AG08396 (cell line): ENCODE measurements at regions not wholly inside any gene's neighbourhood (a gene's known extent, or its start where the extent isn't known, plus 50 kb on each side); places are given as distances from the start of the nearest gene placed in this dataset.
"Not testable (repeated sequence)": the region's sequence is repeated elsewhere in the genome, so short reads cannot be mapped to it uniquely, and the experiment has no call there.

Source experiments
- DNase-seq: peaks from one replicate; pipeline ENCODE4 v3.0.0; 2012; ENCODE audit warnings: low spot score, mixed read lengths

GRCh38 chr2:10183146-10183675, 60.7 kb downstream of the RRM2 start:
- no peak for DNase-seq

GRCh38 chr2:10184421-10184820, 61.9 kb downstream of the RRM2 start:
- DNase-seq = no peak

GRCh38 chr2:10185046-10185445, 62.5 kb downstream of the RRM2 start:
- DNase-seq = no peak

- DNase-seq = no peak
Measured at GRCh38 chr2:10185755-10186154, 63.2 kb downstream of the RRM2 start.

- no peak for DNase-seq
Measured at GRCh38 chr2:10186868-10187535, 64.5 kb downstream of the RRM2 start.

- DNase-seq = no peak
Measured at GRCh38 chr2:10187661-10188060, 65.1 kb downstream of the RRM2 start.

GRCh38 chr2:10188211-10188610, 65.7 kb downstream of the RRM2 start:
- no peak for DNase-seq

- DNase-seq = no peak
Measured at GRCh38 chr2:10188729-10189305, 66.3 kb downstream of the RRM2 start.

GRCh38 chr2:10190255-10190654, 67.7 kb downstream of the RRM2 start:
- DNase-seq = no peak

GRCh38 chr2:10190737-10191532, 68.4 kb downstream of the RRM2 start:
- no peak for DNase-seq

- no peak for DNase-seq
Measured at GRCh38 chr2:10191554-10191953, 69.0 kb downstream of the RRM2 start.

- DNase-seq = no peak
Measured at GRCh38 chr2:10192392-10193015, 70.0 kb downstream of the RRM2 start.

GRCh38 chr2:10193276-10193795, 70.8 kb downstream of the RRM2 start:
- DNase-seq = no peak

GRCh38 chr2:10193851-10194820, 71.6 kb downstream of the RRM2 start:
- peak; percentile 68 for DNase-seq

GRCh38 chr2:10195278-10196109, 73.0 kb downstream of the RRM2 start:
- DNase-seq = no peak

GRCh38 chr2:10196110-10196892, 73.8 kb downstream of the RRM2 start:
- no peak for DNase-seq

- DNase-seq = no peak
Measured at GRCh38 chr2:10196948-10197696, 74.6 kb downstream of the RRM2 start.

- no peak for DNase-seq
Measured at GRCh38 chr2:10197697-10198076, 75.1 kb downstream of the RRM2 start.

- DNase-seq = not testable (repeated sequence)
Measured at GRCh38 chr2:10198482-10198881, 75.9 kb downstream of the RRM2 start.
